ENCODE measurements at regions not wholly inside any gene's neighbourhood (a gene's known extent, or its start where the extent isn't known, plus 50 kb on each side); places are given as distances from the start of the nearest gene placed in this dataset.

GRCh38 chr2:235334179-235334578, 159.7 kb upstream of the AGAP1 start:
- no peak for TF ChIP-seq CTCF (IDR thresholded peaks at IDR 0.05; ENCODE audit: borderline replicate concordance, insufficient read depth, low read depth, low read length)
- H3K4me3 ChIP-seq (ENCODE audit: low read depth, low read length) = no peak overlapping the region

- no peak for TF ChIP-seq CTCF (IDR thresholded peaks at IDR 0.05; ENCODE audit: borderline replicate concordance, insufficient read depth, low read depth, low read length)
- no peak overlapping the region for H3K4me3 ChIP-seq (ENCODE audit: low read depth, low read length)
These were observed 150.6 kb upstream of the AGAP1 start for GRCh38 chr2:235343156-235343774.

- TF ChIP-seq CTCF (IDR thresholded peaks at IDR 0.05; ENCODE audit: borderline replicate concordance, insufficient read depth, low read depth, low read length) = no peak
These were observed 150.0 kb upstream of the AGAP1 start for GRCh38 chr2:235343869-235344268.

GRCh38 chr2:235345745-235346144, 148.1 kb upstream of the AGAP1 start:
- no peak overlapping the region for H3K4me3 ChIP-seq (ENCODE audit: low read depth, low read length)
- TF ChIP-seq CTCF (IDR thresholded peaks at IDR 0.05; ENCODE audit: borderline replicate concordance, insufficient read depth, low read depth, low read length) = no peak

More at GRCh38 chr2:235343869-235344268, 150.0 kb upstream of the AGAP1 start:
- H3K4me3 ChIP-seq (ENCODE audit: low read depth, low read length) = no peak overlapping the region

GRCh38 chr2:235347691-235348090, 146.2 kb upstream of the AGAP1 start:
- no peak for TF ChIP-seq CTCF (IDR thresholded peaks at IDR 0.05; ENCODE audit: borderline replicate concordance, insufficient read depth, low read depth, low read length)
- H3K4me3 ChIP-seq (ENCODE audit: low read depth, low read length) = no peak overlapping the region

- no peak for TF ChIP-seq CTCF (IDR thresholded peaks at IDR 0.05; ENCODE audit: borderline replicate concordance, insufficient read depth, low read depth, low read length)
- no peak overlapping the region for H3K4me3 ChIP-seq (ENCODE audit: low read depth, low read length)
These were observed 145.5 kb upstream of the AGAP1 start for GRCh38 chr2:235348329-235348728.

- H3K4me3 ChIP-seq (ENCODE audit: low read depth, low read length) = no peak overlapping the region
- TF ChIP-seq CTCF (IDR thresholded peaks at IDR 0.05; ENCODE audit: borderline replicate concordance, insufficient read depth, low read depth, low read length) = no peak
These were observed 143.6 kb upstream of the AGAP1 start for GRCh38 chr2:235350234-235350633.
